T-helper 1 cell treated with Interleukin-12 subunit alpha and Interleukin-12 subunit beta and Interleukin-4 antibody, amounts not matched to agents 30 μg/mL and 1 μg/mL, for 36 hours (primary cell): ENCODE measurements at regions not wholly inside any gene's neighbourhood (a gene's known extent, or its start where the extent isn't known, plus 50 kb on each side); places are given as distances from the start of the nearest gene placed in this dataset.
A peak's percentile ranks its signal among the peaks of the same experiment; 100 is the strongest.

Experiments
- H3K27ac Mint-ChIP-seq: one replicate; pipeline ENCODE4 v1.8.0; 2021; ENCODE audit warnings: mild to moderate bottlenecking, mixed read lengths
- H3K27me3 Mint-ChIP-seq: one replicate; pipeline ENCODE4 v1.8.0; 2021; ENCODE audit warnings: low read depth, mixed read lengths
- H3K36me3 Mint-ChIP-seq: one replicate; pipeline ENCODE4 v1.8.0; 2021; ENCODE audit warnings: low read depth, mixed read lengths
- H3K4me1 Mint-ChIP-seq: one replicate; pipeline ENCODE4 v1.8.0; 2021; ENCODE audit warnings: low read depth, mixed read lengths
- H3K4me3 Mint-ChIP-seq: one replicate; pipeline ENCODE4 v1.8.0; 2021; ENCODE audit warnings: mild to moderate bottlenecking, moderate library complexity, mixed read lengths
- H3K9me3 Mint-ChIP-seq: one replicate; pipeline ENCODE4 v1.8.0; 2021; ENCODE audit warnings: mixed read lengths

DNA sequence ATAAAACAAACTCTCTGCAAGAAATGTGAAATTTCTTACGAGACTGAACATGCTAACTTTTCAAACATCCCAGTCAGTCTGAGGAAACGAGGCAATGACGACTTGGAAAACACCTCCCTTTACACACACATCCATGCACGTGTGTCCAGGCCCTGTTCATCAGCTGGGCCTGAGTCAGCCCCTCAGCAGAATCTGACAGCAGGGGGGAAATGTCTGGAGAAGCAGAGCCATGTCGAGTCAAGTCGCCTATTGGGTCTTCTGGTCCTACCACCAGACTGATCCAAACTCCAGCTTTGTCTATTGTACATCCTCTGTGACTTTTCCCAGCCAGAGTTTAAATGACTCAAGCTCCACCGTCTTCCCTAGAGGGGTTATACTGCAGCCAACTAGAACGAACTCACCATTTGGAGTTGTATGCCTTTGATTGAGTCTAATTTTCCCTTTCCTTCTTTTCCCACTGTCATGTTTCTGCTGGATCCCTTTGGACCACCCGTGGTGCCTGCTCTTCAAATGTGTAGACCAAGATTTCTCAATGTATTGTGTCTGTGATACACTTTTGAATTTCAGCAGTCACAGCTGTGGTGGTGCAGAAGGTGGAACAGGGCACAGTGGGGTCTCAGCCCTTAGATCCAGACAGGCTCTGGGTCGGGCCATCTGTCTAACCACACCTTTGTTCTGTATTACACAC, 254.0 kb downstream of the CDC5L start:
- Mint-ChIP-seq H3K9me3 (no peaks in the 10 kb centered on the region), H3K36me3 (no peaks in the 10 kb centered on the region), H3K4me3 (no peak overlapping the region), H3K27ac (peak overlapping the region; percentile 43), H3K4me1 (peaks cover 14% of the 10 kb centered on the region), H3K27me3 (no peaks in the 10 kb centered on the region)

DNA sequence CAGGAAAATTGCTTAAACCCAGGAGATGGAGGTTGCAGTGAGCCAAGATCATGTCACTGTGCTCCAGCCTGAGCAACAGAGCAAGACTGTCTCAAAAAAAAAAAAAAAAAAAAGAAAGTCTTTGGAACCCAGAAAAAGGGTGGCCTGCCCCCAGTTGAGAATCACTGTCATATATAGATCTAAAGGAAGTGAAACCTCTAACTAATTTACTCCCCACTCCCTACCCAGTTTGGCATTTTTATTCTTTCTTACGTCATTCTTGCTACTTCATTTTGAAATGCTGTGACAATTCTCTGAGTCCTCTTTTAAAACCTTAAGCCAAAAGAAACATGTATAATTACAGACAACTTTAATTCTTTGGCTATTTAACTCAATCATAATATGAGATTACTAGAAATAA, 254.8 kb downstream of the CDC5L start:
- Mint-ChIP-seq H3K27me3 (no peaks in the 10 kb centered on the region), H3K4me1 (peaks cover 14% of the 10 kb centered on the region), H3K9me3 (no peaks in the 10 kb centered on the region), H3K36me3 (no peaks in the 10 kb centered on the region), H3K27ac (peak overlapping the region; percentile 55), H3K4me3 (no peak overlapping the region)

DNA sequence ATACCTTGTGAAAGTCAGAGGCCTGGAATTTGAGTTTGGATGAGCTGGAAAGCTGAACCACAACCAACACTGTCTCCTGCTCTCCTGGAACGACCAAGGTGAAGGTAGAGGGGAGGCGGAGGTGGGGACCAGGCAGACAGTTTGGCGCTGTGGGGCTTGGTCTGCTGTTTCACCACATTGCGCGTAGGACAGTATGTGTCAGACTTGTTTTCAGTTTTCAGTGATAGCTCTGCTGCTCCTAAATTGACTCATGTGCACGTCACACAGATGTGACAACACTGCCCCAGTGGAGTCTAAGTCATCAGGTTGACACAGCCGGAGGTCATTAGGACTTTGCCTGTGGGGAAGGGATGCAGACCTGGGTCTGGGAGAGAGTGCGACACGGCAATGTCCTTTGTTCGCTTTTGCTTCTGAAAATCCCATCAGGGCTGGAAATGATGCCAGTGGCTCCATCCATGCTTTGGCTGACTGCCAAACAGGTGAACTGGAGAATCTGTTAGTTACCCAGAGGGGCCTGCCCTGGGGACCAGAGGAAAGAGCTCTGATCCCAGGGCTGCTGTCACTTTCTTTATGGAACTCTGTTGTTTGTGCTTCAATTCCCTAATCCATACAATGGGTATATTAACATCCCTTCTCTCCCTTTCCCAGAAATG, 255.5 kb downstream of the CDC5L start:
- no peaks in the 10 kb centered on the region for H3K9me3 Mint-ChIP-seq
- no peaks in the 10 kb centered on the region for H3K27me3 Mint-ChIP-seq
- peak overlapping the region; percentile 55 for H3K27ac Mint-ChIP-seq
- H3K36me3 Mint-ChIP-seq, result no peaks in the 10 kb centered on the region
- H3K4me1 Mint-ChIP-seq, result peaks cover 14% of the 10 kb centered on the region
- H3K4me3 Mint-ChIP-seq, result no peak overlapping the region

DNA sequence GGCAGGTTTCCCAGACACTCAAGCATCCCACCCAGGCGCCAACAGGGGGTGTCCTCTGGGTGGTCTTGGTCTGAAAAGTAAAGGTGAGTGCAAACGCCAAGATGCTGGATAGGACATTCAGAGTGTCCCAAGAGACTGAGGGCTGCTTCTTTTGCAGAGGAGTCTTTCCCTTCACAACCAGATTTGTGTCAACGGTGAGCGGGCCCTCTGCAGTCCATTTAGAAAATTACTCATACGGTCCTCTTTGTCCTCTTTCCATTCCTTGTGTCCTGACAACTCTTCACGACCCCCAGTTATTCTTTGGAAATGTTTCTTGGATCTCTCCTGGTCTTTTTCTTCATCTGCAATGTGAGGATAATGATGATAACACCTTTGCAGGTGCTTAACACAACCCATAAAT, 257.8 kb downstream of the CDC5L start:
- peak overlapping the region; percentile 4 for H3K27ac Mint-ChIP-seq
- no peaks in the 10 kb centered on the region for H3K9me3 Mint-ChIP-seq
- H3K4me1 Mint-ChIP-seq, result peaks cover 16% of the 10 kb centered on the region
- H3K36me3 Mint-ChIP-seq, result no peaks in the 10 kb centered on the region
- no peaks in the 10 kb centered on the region for H3K27me3 Mint-ChIP-seq
- H3K4me3 Mint-ChIP-seq, result no peak overlapping the region

DNA sequence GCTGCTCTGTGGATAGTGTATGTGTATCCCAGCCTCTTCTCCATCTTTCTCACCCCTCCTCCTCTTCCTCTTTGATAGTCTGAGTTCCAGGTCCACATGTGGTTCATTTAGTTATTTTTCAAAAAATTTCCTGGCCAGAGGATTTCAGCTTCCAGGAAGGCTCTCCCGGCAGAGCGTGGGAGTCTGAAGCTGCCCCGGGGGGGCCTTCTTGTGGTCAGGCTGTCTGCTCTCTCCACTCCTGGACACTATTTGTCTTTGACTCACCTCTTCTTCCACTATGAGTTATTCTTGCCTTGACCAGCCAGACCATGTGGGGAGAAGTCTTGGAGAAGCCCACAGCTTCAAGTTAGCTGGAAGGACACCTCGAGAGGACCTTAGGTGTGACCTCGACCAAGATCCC, 258.8 kb downstream of the CDC5L start:
- H3K4me1 Mint-ChIP-seq, result peaks cover 18% of the 10 kb centered on the region
- no peaks in the 10 kb centered on the region for H3K9me3 Mint-ChIP-seq
- H3K36me3 Mint-ChIP-seq, result no peaks in the 10 kb centered on the region
- no peaks in the 10 kb centered on the region for H3K27me3 Mint-ChIP-seq
- H3K27ac Mint-ChIP-seq, result no peak overlapping the region
- no peak overlapping the region for H3K4me3 Mint-ChIP-seq

DNA sequence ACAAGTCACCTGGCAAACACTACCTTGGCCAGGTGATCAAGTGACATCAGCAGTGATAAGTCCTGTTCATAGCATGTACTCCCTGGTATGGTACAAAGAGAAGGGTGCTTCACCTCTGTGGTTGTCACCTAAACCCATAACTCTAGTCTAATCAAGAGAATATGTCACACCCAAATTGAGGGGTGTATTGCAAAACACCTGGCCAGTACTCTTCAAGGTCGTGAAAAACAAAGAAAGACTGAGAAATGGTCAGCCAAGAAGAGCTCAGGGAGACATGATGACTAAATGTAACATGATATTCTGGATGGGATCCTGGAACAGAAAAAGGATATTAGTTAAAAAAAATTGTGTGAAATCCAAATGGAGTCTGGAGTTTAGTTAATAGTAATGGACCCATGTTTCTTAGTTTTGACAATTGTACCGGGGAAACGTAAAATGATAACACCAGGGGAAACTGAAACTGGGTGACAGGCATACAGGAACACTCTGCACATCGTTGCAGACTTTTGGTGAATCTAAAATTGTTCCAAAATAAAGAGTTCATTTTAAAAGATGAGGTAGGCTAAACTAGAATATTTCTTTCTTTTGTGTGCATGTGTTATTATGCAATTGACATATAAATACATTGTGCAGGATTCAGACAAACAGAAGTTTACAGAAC, 262.0 kb downstream of the CDC5L start:
- Mint-ChIP-seq H3K4me1 (peaks cover 4% of the 10 kb centered on the region), H3K4me3 (no peak overlapping the region), H3K27ac (no peak overlapping the region), H3K27me3 (no peaks in the 10 kb centered on the region), H3K36me3 (no peaks in the 10 kb centered on the region), H3K9me3 (no peaks in the 10 kb centered on the region)

DNA sequence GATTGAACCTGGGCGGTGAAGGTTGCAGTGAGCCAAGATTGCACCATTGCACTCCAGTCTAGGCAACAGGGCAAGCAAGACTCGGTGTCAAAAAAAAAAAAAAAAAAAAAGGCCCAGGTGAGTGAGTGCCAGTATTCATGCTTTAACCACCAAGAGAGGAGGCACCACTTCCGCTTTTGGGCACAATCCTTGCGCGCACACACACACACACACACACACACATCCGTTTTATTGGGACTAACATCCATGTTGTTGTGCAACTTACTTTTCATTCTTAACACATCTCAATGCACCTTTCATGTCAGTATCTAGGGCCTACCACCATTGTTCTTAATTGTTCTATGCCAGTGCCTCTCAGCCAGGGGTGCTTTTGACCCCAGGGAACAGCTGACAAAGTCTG, 263.0 kb downstream of the CDC5L start:
- H3K4me1 Mint-ChIP-seq, result peaks cover 7% of the 10 kb centered on the region
- no peaks in the 10 kb centered on the region for H3K9me3 Mint-ChIP-seq
- no peak overlapping the region for H3K27ac Mint-ChIP-seq
- H3K4me3 Mint-ChIP-seq, result no peak overlapping the region
- H3K27me3 Mint-ChIP-seq, result no peaks in the 10 kb centered on the region
- H3K36me3 Mint-ChIP-seq, result no peaks in the 10 kb centered on the region

DNA sequence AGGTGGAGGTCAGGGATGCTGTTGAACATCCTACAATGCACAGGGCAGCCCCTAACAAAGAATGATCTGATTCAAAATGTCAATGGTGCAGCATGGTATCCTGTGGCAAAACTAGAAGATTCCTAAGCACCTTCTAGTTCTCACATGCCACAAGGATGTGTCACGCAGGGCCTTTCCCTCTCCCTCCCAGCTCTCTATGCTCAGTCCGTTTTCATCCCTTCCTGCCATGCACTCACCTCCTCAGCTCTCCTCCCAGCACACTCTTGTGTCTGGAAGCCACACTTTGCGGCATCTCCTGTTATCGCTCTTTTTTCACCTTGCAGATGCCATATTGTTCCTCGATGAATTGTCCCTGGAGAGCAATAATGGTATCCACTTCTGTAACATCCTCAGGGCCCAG, 263.4 kb downstream of the CDC5L start:
- Mint-ChIP-seq H3K27me3 (no peaks in the 10 kb centered on the region), H3K4me1 (peaks cover 7% of the 10 kb centered on the region), H3K4me3 (no peak overlapping the region), H3K9me3 (no peaks in the 10 kb centered on the region), H3K27ac (no peak overlapping the region), H3K36me3 (no peaks in the 10 kb centered on the region)

DNA sequence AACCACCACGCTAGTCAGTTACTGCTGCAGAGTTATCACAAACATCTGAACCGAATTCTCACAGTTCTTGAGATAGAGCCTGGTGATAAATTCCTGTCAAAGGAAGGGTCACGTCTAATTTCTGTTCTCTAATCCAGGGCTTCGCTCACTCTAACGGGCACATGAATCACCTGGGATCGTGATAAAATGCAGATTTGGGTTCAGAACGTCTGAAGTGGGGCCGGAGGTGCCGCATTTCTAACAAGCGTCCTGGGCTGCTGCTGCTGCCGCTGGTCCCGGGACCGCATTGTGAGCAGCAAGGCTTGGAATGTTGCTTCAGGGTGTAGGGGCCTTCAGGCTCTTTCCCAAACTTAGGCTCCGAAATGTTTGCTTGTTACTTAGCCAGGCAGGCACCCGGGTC, 264.1 kb downstream of the CDC5L start:
- no peak overlapping the region for H3K27ac Mint-ChIP-seq
- H3K4me3 Mint-ChIP-seq, result no peak overlapping the region
- H3K27me3 Mint-ChIP-seq, result no peaks in the 10 kb centered on the region
- H3K36me3 Mint-ChIP-seq, result no peaks in the 10 kb centered on the region
- H3K4me1 Mint-ChIP-seq, result peaks cover 7% of the 10 kb centered on the region
- no peaks in the 10 kb centered on the region for H3K9me3 Mint-ChIP-seq

DNA sequence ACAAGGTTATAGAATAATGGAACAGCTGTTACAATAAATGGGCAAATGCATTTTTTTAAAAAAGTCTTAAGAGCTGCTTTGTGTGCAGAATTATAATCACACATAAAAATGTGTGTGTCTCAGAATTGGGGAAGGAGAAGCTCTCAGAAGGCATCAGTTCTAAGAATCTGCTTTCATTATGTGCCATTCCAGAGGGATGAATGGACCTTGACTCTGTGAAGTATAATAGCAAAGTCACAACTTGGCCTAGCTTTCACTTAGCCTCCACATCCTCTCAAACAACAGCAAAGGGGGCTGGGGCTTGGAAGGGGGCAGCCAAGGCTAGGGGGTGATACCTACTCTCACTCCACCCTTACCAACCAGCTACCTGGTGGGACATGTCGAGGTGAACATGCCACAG, 265.0 kb downstream of the CDC5L start:
- H3K9me3 Mint-ChIP-seq, result no peaks in the 10 kb centered on the region
- no peaks in the 10 kb centered on the region for H3K27me3 Mint-ChIP-seq
- no peaks in the 10 kb centered on the region for H3K36me3 Mint-ChIP-seq
- no peak overlapping the region for H3K4me3 Mint-ChIP-seq
- H3K27ac Mint-ChIP-seq, result no peak overlapping the region
- H3K4me1 Mint-ChIP-seq, result peaks cover 7% of the 10 kb centered on the region

DNA sequence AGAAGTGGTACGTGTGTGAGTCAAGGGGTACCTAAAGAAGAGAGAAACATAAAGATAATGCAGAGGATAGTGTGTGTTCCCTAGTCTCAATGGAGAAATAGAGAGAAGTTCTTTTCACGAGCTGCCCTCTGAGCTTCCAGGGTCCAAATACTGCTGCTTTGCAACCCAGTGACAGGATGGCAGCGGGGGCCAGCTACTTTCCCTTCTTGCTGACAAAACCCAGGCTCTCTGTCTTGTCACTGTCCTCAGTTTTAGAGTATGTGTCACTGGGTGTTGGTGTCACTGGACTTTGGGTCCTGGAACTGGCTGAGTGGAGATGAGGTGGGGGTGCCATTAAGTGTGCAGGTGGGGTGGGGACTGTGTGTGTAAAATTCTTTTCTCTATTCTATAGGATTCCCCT, 265.6 kb downstream of the CDC5L start:
- H3K4me1 Mint-ChIP-seq, result peaks cover 7% of the 10 kb centered on the region
- no peak overlapping the region for H3K4me3 Mint-ChIP-seq
- no peaks in the 10 kb centered on the region for H3K36me3 Mint-ChIP-seq
- no peak overlapping the region for H3K27ac Mint-ChIP-seq
- no peaks in the 10 kb centered on the region for H3K27me3 Mint-ChIP-seq
- no peaks in the 10 kb centered on the region for H3K9me3 Mint-ChIP-seq

DNA sequence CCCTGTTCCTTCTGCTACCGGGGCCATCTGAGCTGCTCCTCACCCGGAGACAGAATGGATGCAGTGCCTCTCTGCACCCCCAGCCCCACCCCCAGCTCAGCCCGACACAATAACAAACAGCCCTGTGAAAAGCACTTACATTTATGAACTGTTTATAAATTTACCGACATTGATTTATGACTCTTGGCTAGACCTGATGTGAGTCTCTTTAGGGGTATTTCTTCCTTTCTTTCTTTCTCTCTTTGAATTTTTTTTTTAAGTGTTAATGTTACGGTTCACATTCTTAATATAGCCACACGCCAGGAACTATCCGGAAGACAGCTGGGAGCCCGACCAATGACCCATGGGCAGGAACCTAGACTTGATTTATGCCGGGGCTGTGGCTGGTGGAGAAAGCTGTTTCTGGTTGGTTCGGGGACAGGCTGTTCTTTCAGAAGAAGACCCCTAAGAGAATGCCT, 266.3 kb downstream of the CDC5L start:
- Mint-ChIP-seq H3K27me3 (no peaks in the 10 kb centered on the region), H3K27ac (no peak overlapping the region)

DNA sequence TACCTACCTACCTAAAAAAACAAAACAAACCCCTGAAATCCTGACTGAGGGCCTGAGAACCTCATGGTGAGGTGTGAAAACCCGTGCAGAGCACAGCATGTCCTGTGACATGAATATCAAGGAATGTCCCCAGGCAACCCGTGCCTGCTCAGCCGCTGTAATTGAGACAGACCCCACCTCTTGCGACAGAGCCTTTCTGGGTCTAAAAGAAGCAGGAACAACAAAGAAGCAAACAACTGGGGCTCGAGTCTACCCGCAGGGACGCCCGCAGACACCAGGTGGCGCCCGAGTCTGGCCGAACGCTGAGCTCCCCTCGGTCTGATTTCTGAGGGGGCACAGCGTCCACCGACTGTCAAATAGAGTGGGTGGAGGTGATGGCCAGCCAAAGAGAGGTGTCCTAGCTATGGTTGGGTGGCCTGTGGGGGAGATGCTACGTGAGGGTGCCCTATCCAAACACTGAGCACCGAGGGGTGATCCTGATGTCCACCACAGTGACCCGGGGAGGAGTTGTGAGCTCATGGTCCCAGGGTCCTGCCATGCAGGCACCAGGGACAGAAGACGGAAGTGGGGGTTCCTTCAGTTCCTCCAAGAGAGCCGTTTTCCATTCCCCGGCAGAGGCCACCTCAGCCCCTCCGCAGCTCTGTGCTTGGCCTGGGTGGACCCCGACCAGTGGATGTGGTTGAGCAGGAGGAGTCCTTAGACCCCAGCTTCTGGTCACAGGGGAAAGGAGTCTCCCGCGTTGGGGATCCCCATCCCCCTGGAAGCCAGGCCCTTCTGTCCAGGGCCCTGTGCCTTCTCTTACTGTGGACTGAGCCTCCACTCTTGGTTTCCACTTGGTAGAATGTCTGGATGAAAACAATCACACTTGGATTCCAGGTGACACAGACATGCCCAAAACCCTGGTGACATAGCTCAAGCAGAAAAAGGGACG, 268.2 kb downstream of the CDC5L start:
- Mint-ChIP-seq H3K27me3 (no peaks in the 10 kb centered on the region), H3K4me3 (no peak overlapping the region), H3K27ac (peak overlapping the region; percentile 78), H3K36me3 (no peaks in the 10 kb centered on the region), H3K4me1 (peaks cover 6% of the 10 kb centered on the region), H3K9me3 (no peaks in the 10 kb centered on the region)

More for the DNA sequence above, 266.3 kb downstream of the CDC5L start:
- Mint-ChIP-seq H3K36me3 (no peaks in the 10 kb centered on the region), H3K4me3 (no peak overlapping the region), H3K4me1 (peaks cover 7% of the 10 kb centered on the region), H3K9me3 (no peaks in the 10 kb centered on the region)

DNA sequence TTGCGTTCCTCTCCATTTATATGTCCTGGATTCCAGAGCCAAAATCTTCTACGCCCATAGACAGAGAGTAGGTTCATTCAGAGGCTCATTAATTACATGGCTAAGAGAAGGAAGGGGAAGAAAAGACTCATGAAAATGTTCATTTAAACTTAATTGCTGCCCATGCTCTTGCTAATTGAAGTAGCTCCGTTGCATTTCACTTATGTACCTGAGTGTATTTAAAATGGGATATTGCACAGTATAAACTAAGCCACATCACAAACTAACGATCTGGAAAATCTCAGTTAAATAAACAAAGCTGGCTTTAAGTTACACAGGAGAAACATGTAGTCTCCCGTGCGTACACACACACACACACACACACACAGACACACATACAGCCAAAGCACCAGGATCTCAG, 269.2 kb downstream of the CDC5L start:
- Mint-ChIP-seq H3K9me3 (no peaks in the 10 kb centered on the region), H3K4me3 (no peak overlapping the region), H3K27ac (no peak overlapping the region), H3K36me3 (no peaks in the 10 kb centered on the region), H3K27me3 (no peaks in the 10 kb centered on the region), H3K4me1 (peaks cover 4% of the 10 kb centered on the region)
